Fibroblast of skin of scalp (primary cell): ENCODE measurements at regions not wholly inside any gene's neighbourhood (a gene's known extent, or its start where the extent isn't known, plus 50 kb on each side); places are given as distances from the start of the nearest gene placed in this dataset.

Experiments used
- DNase-seq: peaks from one replicate; pipeline ENCODE4 v3.0.0-alpha.2; 2013

DNA sequence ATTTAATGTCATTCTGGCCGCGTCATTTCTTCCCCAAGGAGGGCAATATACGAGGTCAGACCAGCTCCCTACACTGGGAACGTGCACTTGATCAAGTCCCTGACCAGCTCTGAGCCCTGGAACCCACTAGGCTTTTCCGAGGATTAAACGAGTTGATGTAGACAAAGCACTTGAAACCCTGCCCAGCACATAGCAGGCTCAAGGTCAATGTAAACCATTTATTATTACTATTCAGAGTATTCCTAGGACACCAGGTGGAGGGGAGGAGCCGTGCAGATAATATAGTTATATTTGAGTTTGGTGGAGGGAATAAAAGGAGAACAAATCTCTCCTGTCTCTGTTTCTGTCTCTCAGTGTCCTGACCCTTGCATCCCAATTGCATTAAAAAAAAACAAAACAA lies 174.1 kb upstream of the IGSF21 start:
- no peak for DNase-seq

DNA sequence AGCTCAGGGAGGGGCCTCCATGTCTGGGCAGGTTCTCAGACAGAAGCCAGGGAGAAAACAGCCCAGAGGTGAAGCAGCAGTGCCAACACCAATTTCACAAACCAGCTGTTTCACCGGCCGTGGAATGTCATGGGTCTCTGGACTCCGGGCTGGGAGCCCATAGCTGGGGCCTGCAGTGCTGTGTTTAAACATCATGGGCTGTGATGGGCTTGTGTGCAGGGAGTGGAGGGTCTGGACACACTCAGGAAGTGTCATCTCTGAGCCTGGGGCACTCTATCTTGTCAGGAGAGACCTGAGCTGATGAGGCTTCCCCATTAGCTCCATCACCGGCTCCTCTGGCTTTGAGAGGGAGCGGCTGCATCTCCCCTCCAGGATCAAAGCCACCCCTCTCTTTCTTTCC lies 173.6 kb upstream of the IGSF21 start:
- DNase-seq: no peak

DNA sequence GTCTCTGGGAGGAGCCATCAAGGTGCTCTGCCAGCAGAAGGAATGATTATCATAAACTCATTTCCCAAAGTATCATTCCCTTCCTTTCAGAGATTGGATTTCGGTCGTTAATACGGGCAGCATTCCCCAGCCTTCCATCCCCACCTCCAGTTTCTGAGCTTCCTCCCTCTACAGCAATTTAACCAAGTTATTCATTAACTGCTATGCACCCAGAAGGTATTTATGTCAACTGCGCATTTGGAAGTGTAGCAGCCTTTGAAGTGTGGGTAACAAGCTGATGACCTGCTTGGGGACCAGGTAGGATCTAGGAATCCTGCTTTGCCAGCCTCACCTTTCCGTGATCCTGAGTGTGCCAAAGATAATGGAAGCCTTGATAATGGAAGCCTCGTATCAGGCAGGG lies 172.4 kb upstream of the IGSF21 start:
- no peak for DNase-seq

DNA sequence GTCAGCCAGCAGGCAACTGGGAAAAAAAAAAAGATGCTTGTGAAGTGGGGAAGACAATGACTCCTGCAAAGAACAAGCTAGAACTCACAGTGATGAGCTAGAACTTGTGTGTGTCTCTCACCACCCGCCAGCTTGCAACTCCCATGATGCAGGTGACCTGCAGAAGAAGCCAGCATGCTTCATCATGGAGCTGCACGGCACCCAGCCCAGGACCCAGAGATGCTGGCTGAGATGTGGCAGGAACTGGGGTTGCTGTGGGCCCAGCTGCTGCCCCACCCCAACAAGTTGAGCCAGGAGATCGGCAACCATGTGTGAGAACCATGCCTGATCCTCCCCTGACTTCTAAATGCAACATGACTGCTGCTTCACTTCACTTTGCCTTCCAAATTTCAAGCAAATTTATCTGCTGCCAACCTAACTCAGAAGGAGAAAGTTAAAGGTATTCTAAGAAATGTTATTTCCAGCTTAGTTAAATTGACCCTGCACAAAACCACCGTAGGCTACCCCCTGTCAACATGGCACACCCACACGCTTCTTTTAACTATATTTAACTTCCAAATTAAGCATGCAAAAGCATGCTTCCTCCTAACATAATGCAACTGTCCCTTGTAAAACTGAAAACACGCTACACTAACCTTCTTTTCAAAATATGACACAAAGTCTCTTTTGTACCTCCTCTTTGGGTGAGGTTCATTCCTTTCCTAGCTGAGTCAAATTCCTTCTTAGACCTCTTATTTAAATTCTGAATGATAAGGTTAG lies 166.0 kb upstream of the IGSF21 start:
- DNase-seq: no peak

DNA sequence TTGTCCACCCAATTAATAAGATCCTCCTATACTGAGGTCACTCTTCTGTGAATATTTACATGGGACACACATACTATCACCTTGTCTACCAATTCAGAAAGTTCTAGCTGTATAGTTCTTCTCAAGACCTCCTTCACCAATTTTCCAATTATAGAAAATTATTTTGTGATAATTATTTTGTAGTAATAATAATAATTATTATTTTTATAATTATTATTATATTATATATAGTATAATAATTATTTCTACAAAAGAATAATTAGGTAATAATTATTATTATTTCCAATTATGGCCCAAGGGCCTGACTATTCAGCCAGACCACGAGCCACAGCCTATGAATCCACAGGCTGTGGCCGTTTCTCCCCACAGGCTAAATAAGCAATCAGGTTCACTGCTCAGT lies 164.1 kb upstream of the IGSF21 start:
- DNase-seq: no peak

DNA sequence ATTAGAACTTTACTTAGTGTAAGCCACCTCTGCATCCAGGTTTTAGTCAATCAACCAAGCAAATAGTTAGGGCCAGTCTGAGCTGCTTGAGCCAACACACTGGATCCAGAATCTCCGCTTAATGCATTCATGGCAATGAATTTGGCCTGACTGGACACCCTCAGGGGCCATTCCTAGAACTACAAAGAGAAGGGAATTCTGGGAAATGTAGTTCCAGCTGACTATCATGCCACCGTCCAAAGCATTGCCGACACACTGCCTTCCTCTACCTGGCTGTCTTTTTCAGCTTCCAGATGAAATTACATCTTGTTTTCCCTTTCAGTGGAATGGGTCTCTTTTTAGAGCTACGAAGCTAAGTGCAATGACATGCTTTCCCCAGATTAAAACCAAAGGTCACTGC lies 163.0 kb upstream of the IGSF21 start:
- DNase-seq: no peak

DNA sequence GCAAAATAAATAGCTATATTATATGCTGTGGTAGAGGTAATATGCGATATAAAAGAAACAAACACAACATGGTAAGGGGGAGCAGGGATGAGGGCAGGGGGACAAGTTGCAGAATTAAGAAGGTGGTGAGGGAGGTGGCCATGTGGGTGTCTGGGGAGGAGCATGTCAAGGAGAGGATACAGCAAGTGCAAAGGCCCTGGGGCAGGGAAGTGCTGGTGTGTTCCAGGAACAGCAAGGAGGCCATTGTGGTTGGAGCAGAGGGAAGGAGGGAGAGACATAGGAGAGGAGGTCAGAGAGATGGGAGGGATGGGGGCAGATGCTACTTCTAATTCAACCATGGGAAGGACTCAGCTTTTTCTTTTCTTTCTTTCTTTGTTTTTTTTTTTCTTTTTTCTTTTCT lies 161.2 kb upstream of the IGSF21 start:
- no peak for DNase-seq

DNA sequence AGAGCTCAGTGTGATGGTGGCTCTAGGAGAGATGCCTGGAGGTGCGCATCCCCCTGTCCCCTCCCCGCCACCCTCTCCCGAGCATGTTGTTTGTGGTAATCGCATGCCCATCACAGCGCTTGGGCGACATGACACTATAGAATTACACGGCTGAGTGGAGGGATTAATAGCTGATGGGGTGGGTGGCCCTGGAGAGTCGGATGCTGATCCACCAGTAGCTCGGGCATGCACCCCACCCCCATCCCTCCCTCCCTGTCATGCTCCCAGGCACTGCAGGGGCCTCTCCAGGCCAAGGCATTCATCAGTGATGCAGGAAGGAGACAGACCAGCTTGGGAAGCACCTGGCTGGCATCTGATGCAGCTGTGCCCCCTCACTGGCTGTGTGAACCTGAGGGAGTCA lies 159.0 kb upstream of the IGSF21 start:
- DNase-seq: no peak

DNA sequence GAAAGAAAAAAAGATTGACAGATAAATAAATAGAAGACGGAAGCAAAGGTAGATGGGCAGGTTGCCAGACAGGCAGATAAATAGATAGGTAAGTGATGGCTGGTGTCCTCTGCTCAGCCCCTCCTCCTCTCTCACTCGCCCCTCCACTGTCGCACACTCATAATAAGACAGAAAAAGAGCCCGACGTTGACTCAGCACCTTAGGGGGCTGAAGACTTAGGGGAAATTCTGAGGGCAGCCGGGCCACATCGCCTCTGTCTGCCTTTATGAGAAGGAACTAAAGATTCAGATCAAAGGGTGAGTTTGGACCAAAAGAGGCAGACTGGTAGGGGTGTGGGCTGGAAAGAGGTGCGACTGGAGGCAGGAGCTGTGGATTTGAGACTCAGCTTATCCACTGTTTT lies 158.1 kb upstream of the IGSF21 start:
- no peak for DNase-seq

DNA sequence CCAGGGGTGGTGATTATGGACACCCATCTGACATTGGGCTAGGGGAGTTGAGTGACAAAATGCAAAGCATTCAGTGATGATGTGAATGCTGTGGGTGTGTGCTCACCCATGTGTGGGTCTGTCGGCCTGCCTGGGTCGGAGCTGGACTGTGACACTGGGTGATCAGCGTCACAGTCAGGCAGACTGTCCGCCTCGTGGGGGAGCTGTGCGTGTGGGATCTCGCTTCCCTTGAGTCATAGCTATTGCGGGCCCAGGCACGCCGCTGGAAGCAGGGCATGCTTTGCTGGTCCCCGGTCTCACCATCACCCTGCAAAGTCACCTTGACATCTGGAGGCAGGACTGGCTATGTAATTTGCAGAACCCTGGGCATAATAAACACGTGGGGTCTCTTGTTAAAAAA lies 156.9 kb upstream of the IGSF21 start:
- DNase-seq: no peak

DNA sequence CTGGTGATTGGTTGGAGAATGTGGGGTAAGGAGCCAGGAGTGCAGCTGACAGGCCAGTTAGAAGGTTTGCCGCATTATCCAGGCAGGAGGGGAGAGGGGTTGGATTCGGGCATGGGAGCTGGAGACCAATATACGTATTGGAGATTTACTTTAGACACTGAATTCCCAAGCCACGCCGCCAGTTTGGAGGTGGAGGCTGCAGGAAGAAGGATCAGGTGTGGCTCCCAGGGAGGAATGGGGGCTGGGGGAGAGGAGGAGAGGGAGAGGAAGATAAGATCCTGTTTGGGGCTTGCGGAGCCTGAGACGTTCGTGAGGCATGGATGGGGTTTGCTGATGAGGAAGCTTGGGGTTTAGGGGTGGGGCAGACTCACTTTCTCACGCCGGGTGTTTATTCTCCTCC lies 155.1 kb upstream of the IGSF21 start:
- no peak for DNase-seq

DNA sequence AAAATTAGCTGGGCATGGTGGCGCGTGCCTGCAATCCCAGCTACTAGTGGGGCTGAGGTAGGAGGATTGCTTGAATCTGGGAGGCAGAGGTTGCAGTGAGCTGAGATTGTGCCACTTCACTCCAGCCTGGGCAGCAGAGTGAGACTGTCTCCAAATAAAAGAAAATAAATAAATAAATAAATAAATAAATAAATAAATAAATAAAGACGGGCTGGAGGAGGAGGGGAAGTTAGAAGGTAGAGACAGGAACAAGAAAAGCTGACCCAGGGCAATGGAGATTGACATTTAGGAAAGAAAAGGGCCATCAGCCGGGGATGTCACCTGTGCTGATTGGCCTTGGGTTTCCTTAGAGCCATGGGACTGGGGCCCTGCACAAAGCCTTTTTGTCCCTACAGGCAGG lies 153.7 kb upstream of the IGSF21 start:
- DNase-seq: no peak

DNA sequence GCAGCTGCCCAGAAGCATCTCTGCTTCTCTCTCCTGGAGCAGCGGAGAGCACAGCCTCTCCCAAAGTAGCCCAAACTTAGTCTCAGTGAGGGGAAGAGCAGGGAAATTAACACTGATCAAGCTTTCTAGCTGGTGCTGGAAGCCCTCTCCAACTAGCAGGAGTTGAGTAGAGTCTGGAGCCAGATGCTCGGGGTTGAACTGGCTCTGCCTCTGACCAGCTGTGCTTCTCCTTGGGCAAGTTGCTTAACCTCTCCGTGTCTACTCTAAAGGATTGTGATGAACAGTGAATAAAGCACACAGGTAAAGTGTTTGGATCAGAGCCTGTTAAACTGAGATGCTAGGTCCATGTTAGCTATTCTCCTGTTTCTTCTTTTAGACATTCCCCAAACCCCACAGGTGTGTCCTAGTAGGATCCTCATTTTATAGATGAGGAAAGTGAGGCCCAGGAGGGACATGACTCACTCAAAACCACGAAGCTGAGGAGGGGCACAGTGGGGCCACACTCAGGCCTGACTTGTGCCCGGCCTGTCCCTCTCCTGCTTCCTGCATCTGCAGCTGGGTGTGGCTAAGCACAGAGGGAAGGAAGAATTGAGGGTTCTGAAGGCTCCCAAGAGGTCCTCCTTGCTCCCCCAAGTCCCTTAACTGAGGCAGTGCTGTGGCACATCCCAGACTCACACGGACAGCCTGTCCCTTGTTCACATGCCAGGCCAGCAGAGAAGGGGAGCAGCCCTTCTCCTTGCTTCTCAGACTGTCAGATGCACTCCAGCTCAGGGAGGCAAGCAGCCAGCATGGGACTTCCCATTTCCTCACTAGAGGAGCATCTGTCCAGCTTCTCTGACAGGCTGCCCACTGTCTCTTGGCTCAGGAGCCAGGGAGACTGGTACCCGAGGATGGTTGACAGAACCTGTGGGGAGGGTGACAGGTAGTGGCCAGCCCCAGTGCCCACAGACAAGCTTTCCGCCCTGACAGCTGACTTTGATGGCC lies 152.0 kb upstream of the IGSF21 start:
- no peak for DNase-seq

DNA sequence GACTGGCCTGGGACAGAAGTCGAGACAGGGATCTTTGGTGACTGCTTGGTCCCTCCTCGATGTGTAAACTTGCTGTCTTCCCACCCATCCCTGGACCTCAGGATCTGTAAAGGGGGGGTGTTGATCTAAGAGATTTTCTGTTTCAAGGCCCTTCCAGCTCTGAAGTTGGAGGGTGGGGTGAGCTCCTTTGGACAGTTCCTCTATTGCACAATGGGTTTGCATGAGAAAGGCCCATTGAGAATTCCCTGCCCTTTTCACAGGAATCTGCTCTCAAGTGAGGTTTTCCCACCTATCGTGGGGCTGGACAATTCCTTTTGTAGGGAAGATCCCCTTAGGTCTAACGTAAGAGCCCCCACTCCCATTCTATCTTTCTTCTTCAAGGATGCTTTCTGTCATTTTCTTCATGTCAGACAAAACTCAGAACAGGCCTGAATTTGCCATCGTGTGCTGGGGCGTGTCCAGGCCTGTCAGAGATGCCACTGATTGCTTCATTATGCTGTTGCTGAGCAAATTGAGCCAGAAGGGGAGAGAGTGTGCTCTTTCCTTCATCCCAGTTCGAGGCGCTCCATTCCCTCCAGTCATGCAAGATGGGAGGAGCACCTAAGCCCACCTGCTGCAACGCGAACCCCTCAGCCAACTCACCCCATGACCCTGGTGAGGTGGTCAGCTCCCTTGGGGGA lies 149.9 kb upstream of the IGSF21 start:
- no peak for DNase-seq

DNA sequence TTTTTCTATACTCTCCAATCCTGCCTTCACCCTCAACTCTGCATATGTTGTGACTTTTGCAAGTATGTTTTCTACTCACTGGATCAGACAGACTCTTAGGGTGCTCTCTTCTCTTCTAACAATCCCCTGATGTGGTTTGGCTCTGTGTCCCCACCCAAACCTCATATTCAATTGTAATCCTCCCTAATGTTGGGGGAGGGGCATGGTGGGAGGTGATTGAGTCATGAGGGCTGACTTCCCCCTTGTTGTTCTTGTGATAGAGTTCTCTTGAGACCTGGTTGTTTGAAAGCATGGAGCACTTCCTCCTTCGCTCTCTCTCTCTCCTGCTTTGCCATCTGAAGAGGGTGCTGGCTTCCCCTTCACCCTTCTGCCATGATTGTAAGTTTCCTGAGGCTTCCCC lies 148.9 kb upstream of the IGSF21 start:
- DNase-seq: no peak

DNA sequence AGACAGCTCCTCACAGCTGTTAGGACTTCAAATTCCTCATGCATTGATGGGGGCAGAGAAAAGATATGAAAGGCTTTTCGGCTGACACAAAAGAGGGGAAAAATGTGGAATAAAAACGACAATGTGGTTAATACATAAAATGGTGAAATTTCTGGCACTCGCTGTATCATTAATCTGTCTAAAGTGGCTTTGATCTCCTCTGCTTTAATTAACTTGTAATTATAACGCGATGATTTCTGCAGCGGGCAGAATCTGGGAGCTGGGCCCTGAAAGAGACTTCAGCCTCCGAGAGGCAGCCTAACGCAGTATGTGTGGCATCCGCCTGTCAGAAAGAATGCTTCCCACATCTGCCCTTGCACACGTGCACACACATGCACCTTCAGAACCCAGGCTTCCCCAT lies 144.1 kb upstream of the IGSF21 start:
- no peak for DNase-seq

DNA sequence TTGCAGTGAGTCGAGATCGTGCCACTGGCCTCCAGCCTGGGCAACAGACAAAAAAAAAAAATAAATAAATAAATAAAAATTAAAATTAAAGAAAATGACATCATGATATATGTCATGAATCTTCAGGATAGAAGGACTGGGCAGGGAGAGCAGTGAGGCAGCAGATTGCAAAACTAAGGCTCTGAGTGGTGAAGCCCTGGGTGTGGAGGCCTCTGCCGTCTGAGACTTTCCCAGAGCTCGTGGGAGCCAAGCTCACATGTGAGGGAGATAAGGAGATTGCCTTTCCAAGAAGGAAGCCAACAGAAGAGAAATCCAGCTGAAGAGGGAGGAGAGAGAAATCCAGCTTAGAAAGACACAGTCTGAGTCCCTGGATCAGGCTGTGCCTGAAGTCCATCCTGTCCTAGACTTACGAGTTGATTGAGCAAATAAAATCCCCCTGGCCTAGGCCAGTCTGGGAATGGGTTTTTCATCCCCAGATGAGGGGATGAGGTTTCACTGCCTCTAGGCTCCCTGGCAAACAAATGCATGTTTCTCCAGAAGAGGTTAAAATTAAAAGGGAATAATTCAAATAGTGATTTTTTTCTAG lies 142.0 kb upstream of the IGSF21 start:
- no peak for DNase-seq

DNA sequence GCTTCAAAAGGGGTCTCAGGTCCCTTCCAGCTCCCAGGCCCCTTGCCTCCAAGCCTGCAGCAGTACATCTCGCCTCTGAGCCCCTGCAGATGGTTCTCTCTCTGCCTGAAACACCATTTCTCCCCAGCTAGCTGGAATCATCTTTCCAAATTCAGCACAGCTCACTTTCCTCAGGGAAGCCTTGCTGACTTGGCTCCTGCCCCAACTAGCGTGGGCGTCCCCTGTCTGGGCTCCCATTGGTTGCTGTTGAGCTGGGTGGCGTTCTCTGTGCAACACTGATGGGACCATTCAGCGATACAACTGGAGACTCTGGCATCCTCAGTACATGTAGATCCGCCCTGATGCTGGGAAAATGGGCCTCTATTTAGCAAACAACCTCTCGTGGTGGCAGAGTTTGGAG lies 141.3 kb upstream of the IGSF21 start:
- no peak for DNase-seq

DNA sequence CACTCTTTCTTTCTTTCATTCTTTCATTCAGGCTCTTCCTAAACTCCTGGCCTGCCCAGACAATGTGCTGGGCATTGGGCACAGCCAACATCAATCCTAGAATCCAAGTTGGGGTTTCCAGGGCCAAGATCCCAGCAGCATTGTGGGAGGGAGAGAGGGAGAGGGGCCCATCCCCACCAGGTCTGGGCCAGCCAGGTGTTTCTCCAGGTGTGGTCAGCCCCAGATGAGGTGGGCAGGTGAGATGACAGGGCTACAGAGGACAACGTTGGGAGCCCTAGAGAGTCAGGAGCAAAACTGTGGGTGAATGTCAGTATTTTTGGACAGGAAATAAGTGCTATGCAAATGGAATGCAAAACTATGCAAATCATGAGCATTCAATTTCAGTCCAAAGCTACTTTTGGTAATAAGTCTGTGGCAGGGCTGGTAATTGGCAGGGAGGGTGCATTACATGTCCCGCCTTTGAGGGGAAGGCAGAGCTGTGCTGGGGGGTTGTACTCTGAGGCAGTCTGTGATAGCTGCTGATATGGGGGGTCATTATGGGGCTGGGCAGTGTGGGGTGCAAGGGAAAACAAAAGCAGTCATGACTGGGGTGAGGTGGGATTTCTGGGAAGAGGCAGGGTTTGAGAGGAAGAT lies 139.9 kb upstream of the IGSF21 start:
- DNase-seq: no peak

DNA sequence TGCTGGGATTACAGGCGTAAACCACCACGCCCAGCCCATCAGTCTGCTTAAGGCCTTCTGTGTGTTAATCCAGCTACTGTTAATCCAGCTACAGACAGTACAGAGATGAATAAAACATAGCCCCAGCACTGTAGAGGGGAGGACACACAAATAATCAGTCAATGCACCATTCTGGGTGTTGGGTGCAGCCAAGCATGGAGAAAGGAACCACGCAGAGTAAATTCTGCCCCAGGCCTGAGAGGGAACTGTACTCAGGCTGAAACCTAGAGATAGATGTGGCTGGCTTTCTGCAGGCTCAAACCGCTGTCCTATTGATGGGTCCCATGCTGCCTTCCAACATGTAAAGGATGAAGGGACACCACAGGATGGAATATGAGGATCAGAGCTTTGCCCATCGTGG lies 136.8 kb upstream of the IGSF21 start:
- DNase-seq: no peak

DNA sequence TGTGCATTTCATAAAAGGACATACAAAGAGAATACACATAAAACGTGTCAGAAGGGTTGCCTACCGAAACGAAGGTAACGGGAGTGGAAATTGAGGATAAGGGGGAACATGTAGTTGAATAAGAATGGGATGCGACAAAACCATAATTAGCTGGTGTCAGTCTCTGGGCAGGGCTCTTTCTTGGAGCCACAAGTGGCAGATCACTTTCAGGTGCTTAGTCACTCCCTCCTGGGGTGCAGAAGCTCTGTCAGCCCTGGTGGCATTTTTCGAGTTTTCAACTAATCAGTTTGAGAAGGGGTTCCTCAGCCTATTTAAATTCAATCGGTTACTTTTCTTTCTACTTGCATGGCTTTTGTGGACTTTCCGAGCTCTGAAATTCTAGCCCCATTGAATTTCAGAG lies 133.9 kb upstream of the IGSF21 start:
- DNase-seq: no peak

DNA sequence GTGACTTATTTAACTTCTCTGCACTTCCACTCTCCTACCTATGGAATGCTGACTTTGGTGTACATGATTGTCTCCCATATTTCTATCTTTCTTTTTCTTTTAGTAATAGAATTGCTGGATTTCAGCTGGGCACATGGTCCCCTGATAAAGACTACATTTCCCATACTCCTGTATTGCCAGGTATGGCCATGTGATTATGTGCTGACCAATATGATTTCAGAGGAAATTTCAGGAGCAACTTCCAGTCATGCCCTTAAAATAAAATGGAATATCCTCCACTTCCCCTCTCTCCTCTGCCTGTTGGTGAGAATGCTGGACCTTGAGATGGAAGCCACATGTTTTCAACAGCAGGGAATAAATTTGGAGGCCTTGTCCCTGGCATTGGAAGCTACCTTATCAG lies 130.7 kb upstream of the IGSF21 start:
- DNase-seq: no peak

DNA sequence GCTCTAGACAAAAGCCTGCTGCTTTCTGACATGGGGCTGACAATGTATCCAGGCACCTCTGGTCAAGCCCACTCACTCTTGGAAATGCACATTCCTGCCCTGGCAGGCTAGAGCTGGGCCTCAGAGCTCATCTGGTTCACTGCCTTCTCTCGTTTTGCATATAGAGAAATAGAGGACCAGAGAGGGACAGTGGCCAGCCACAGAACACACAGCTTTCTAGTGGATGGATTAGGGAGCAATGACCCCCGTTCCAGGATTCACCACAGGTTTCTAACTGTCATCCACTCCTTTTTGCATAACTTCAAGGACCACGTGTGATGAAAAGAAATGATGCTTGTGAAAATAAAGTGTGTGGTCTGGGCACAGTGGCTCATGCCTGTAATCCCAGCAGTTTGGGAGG lies 129.6 kb upstream of the IGSF21 start:
- no peak for DNase-seq
